NCI-H2196 (cell line): ENCODE measurements at regions not wholly inside any gene's neighbourhood (a gene's known extent, or its start where the extent isn't known, plus 50 kb on each side); places are given as distances from the start of the nearest gene placed in this dataset.

Experiments used
- DNase-seq: peaks from one replicate; lab custom pipeline; 2025; ENCODE audit not compliant: unreplicated experiment; lab: John Stamatoyannopoulos, UW

DNA sequence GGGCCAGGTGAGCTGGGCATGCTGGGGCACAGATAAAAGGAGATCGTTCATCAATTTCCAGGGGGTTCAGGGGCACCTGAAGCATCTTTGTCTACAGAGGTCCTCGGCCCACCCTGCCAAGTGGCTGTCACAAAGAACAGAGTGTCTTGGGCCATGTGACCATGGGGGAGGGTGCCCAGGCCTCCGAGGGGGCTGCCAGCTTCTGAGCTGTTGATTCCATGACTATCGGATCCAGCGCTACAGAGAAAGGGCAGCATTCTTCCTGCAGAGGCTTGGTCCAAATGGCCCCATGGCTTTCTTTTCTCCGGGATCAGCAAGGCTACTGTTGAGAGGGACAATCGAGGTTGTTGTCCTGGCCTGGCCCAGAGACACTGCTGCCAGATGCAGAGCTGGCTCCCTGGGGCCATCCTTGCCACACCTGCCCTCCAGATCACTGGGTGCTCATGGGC lies 289.2 kb downstream of the ZSWIM6 start:
- DNase-seq: no peak

DNA sequence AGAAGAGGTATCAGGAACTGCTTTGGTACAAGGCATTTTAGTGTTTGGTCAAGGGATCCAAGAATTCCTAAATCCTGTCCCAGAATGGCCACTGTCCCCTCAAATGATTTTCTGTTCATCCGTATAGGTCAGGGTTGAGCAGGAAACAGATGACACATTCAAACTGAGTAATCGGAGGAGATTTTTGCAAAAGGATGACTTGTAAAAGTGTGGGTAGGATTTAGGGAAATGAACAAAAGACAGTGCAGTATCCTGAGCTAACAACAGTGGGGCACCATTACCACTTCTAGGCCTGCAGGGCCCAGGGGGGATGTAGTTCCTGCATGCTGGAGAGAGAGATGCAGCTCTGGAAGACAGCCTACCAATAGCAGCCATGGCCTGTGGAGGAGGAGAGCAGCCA lies 290.1 kb downstream of the ZSWIM6 start:
- DNase-seq: no peak

DNA sequence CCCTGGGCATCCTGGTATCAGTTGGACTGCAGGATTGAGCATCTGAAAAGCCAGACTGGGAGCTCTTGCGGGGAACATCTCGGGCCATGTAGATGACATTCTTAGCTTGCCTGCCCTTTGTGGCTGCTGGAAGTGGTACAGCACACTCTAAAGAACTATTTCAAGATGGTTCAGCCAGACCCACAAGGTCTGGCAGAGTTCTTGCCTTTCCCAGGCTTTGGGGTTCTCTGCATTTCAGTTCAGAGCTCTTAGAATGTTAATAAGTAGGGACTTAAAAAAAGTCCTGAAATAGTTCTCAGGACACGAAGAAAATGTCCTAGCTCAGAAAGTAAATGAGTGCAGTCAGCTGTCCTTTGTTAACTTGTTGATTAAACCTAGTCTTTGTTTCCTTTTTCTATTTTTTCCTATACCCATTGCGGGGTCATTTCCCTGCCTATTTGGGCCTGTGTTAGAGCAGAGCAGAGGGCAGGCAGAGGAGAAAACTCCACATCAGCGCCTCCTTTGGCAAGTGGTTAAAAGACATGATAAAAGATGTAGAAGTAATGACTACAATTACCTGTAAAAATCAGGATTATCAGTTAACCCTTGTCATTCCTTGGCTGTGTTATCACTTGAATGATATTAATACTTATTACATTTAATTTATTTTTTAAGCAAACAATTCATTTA lies 291.5 kb downstream of the ZSWIM6 start:
- DNase-seq: no peak

DNA sequence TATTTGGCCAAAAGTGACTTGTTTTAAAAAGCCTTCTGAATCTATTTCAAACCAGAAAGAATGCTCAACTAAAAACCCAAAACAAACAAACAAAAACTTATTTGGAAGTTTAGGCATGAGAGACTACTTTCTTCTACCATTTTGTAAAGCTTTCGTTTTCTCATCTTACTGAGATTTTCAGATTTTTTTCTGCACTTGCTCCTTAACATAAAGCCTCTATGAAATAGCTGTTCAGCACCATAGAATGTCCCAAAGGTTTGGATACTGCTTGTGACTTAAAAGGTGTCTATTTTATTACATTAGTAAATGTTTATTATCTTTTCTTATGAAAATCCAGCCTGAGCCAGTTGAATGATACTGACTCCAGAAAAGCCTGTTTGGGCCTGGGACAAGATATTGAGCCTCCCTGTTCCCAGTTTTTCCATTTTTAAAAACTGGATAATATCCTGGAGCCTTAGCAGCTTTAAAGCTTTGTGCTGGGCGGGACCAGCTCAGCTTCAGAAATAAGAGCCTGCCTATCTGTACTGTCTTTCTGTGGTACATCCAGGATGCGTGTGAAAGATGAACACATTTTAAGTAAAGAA lies 292.6 kb downstream of the ZSWIM6 start:
- DNase-seq: no peak

DNA sequence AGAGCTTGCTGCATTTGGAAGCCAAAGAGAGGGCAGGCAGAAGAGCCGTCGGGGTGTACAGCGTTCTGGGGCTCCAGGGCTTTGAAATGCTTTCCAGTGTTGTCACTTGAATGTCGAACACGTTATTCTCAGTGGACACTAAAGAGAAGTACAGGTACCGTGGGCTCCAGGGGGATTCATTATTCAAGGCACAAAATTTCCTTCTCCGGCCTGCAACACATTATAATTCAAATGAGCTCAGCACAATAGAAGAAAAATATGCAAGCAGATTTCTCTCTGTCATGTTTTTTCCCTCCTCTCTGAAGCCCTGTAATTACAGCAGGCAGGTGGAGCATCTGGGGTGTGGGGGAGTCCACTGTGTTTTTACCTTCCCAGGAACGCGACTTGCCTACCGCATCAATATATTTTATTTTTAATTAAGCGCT lies 293.1 kb downstream of the ZSWIM6 start:
- no peak for DNase-seq

DNA sequence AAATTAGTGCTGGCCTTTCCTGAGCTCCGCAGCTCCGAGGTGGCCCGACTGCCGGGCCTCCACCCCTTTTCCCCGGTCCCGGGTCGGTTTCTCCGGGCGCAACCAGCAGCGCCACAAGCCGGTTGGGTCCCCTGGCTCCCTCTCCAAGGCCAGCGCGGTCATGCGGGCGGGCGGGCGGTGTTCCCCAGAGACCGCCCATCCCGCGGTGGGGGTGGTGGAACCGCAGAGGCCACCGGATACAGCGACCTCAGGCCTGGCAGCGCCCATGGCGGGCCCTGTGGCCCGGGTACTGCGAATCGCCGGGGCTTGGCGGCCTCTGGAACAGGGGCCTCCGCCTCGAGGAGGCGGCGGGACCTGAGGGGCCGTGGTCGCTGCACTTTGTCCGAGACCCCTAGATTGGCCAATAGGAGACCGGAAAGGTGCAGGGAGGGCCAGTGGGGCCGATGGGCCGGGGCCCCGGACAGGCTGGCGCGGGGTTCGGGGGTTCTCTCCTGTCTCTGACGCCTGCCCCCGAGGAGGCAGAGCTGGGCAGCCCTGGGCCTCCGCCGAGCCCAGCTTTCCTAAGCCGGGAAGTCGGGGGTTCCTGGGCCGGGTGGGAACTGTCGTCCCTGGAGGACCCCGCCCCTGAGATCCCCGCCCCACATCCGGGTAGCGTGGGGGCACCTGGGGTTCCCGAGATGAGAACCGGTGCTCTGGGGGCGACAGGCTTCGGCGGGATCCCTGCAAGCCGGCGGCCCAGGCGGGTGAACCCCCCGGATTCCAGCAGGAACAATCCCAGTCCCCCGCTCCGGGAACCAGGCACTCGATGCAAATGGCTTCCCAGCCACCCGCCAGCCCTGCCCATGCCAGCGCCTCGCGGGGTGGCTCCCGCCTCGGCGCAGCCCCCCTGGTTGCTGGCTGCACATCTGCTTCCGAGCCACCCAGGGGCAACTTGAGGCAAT lies 293.9 kb downstream of the ZSWIM6 start:
- DNase-seq: no peak

DNA sequence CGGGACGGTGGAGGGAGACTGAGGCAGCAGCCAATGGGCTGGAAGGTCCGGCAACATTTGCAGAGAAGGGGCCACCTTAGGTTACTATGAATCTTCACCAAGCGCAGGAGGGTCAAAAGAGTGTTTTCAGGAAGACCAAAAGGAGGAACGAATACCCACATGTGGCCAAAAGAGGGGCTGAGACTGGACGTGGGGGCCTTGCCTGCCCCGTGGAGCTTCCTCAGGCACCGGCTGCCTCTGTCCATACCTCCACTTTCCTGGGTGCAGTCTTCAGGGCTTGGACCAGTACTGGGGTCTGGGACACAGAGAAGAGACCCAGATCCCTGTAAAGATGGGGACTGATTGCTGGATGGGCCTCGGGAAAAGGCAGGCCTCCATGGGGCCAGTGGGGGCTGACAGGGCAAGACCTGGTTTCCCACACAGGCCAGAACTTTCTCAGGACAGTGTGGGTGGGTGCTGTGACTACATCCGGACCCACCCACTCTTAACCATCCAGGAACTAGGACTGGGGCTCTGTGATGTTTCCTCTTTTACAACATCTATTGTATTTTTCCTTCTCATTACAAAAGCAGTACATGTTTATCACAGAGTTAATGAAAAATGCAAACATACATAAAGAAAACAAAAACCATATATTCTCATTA lies 294.7 kb downstream of the ZSWIM6 start:
- no peak for DNase-seq

DNA sequence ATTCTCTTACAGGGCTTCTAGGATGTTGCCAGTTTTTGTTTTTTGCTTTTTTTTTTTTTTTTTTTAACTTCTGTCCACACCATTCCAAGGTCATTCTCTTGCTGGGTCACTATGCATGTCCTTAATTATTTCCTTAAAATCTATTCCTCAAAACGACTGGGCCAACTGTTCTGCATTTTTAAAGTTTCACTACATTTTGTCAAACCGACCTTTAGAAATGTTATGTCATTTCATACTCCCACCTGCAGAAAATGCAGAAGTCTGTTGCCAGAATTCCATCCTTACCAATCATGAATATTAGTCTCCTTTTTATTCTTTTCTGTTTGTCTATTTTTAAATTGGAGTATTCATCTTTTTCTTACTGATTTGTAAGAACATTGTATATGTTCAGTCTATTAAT lies 295.5 kb downstream of the ZSWIM6 start:
- DNase-seq: no peak

DNA sequence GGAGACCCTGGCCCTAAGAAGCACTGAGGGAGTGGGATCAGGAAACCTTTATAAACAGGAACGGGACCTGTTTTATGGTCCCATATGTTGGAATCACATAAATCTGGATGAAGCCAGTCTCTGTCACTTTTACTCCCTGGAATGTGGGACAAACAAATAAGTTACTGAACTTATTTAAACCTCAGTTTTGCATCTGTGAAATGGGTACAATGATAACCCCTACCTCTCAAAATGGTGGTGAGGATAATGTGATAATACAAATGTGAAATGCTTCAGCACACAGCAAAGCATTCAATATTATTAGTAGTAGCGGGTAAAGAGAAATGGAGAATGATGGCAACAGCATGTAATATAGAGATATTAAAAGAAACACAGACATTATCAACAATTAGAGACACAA lies 298.9 kb downstream of the ZSWIM6 start:
- no peak for DNase-seq

DNA sequence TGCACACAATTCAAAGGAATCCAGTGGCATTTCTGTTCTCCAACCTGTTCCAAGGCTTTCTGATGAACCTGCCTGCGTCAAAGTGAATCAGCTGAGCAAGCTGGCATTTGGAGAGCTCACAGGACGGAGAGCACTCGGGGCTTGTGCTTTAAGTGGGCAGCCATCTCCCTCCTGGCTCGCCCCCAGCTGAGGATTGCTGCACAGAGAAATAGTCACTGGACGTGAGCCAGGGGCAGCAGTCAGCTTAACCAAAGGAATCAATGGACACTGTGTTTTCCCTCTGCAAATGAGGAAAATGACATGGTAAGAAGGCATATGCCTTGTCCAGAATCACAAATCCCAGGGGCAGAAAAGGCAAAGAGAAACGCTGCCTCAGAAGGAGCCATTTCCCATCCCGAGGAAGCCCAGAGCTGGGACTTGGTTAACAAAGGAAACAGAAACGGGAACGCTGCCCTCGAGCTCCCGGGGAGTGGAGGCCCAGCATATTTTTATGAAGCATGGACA lies 299.4 kb downstream of the ZSWIM6 start:
- no peak for DNase-seq

DNA sequence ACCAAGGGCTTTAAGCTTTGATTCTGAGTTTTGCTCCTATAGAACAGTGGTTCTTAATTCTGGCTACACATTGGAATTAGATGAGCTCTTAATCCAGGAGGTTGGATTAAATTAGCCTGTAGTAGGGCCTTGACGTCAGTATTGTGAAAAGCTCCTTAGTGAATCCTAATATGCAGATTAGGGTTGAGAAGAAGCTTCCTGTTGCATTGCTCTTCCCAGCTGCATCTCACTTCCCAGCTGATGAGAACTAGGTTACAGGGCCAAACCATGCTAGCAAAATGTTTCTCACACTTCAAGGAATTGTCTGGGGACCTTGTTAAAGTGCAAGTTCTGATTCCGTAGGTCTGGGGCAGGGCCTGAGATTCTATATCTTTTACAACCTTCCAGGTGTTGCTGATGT lies 300.0 kb downstream of the ZSWIM6 start:
- no peak for DNase-seq

DNA sequence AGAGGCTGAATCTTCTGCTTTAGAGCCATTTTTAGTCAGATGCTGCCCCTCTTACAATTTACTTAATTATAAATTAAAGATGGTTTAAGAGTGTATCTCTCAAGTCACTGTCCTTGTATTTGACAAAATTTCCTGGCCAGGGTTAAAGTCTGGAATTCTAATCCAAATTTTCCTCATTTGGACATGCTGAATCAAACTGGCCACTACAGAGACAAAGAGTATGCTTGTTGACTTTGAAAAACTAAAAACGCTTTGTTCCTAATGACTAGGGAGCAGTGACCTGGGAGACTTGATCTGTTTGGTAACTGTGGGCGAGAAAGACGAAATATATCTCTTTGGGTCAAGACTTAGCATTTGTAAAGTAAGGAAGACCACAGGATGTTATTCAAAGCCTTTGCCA lies 303.2 kb downstream of the ZSWIM6 start:
- no peak for DNase-seq

DNA sequence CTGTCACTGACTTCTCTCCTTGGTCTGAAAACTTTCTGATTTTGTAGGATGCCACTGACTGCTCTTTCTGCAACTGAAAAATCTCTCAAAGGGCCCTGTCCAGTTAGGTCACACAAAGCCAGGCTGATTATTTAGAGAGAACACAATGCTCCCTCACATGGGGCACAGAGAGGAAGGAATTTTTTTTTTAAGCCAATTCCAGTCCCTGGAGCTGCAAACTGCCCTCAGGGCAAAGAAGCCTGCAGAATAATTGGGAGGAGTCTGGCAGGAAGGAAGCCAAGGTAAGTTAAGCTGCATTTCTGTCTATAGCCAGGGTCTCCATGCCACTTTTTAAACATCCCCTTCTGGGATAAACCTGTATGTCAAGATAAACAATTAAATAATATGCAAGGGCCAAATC lies 305.5 kb downstream of the ZSWIM6 start:
- DNase-seq: no peak

DNA sequence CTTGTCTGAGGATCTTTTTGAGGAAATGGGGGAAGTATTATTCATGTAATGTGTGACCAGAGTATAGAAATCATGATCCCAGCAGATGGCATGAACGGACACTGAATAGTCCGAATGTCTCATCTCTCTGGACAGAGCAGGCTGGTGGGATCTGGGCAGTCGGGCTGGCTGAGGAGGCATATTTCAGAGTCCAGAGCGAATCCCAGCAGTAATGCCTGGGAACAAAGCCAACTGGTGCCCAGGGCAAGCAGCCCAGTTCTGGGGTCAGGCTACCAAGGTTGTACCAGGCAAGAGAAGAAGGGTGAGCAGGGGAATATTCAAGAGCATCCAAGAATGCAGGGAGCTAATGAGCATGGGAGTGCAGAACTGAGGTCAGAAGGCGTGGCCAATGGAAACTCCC lies 306.4 kb downstream of the ZSWIM6 start:
- no peak for DNase-seq

DNA sequence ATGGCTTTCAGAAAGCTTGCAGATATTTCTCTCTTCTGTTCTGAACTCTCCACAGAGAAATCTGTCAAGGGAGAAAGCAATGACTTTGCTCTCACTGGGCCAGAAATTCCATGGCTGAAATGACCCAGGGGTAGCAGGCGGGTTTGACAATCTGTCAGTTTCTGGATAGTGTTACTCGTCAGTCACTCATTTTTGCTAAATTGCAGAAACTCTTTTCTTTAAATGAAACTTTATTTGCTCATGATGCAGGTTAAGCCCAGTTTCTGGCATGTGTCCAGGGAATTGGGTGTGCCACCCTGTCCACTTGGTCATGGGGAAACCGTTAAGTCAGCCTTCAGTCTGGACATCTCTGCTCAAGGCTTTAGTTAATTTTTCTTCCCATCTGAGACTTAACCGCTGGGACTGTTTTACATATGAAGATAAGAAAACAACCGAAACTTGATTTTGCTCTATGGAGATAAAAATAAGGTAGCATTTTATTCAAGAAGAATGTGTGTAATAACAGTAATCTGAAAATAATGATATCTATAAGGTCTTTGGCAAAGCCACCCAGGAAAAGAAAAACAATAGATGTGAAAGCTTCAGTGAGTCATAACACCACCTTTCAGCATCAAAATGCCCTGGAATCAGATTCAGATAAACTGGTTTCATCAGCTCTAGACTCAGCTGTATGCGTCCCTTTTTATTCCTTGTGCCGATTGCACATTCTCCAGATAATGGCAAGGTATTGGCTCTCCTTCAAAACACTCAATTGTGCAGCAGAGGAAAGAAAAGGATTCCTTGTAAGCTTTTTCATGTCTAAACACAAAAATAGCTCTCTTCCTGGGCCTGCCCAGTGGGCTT lies 308.3 kb downstream of the ZSWIM6 start:
- no peak for DNase-seq

DNA sequence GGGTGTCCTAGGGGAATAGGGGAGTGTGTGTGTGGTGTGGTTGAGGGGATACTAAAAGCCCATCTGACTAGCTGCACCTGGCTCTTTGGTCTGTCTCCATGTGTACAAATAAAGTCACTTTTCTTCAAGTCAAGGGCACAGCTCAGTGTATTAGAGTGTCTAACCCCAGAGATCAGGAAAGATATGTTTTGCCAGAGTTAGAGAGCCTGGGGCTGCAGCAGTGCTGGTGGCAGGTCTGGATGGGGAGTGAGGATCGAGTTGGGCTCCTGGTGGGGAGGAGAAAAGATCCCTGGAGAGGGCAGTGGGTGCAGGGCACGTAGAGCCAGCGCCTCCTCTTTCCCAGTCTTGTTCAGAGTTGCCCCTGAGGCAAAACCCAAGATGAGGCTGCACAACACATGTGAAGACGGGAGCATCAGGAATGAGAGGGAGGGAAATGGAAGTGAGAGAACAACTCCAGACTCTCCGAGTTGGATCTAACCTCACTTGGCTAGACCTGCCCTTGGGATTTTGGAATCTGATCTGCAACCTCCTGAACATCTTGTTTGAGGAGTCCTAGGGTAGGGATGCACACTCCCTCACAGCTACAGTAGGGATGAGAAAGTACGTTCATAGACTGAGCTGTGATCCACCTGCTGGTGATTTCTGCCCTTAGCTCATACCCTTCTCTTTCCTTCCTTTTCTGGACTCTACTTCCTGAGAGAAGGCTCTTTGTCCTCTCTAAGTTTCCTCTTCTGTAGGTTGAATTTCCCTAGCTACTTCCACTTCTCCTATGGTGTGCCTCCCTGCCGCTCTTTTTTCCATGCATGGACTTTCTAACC lies 309.9 kb downstream of the ZSWIM6 start:
- DNase-seq: no peak

DNA sequence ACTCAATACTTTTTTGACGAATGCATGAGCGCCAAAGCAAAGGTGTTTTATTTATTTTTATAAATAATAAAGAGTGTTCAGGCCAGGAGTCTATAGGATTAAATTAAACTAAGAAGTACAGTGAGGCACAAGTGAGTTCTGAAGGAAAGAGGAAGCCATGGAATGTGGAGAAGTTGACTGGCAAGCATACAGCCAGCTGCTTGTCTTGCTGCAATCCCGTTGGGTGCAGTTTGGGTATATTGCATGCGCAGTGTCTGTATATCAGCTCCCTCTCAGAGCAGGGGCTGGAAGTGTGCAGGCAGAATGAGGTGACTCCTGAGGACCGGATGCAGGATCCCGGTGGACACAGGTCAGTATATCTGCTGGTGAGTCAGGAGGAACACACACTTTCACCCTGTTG lies 315.6 kb downstream of the ZSWIM6 start:
- no peak for DNase-seq

DNA sequence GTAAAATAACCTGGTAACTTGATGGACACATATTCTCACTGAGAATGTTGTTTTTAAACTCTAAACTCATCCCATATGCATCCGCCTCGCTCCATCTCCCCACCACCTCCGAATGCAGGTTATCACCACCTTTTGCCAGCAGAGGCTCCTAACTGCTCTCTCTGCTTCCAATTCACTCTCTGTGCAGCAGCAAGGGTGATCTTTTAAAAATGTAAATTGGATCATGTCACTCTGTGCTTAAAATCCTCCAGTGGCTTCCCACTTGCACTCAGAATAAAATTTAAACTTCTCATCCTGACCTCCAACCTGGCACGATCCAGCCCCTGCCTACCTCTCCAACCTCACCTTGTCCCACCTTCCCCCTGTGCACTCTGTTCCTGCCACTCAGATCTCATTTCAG lies 317.2 kb downstream of the ZSWIM6 start:
- DNase-seq: no peak

DNA sequence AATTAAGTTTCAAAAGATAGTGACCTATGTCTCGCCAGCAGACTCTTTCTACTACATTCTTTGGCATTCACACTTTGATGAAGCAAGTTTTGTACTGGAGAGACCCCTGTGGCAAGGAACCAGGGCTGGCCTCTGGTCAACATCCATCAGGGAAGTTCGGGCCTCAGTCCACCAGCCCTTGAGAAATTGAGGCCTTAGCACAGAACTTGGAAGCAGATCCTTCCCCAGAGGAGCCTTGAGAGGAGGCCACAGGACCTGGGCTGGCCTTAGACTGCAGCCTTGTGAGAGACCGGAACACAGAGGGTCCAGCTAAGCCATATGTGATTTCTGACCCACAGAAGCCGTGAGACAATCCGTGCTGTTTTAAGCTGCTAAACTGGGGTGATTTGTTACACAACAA lies 317.9 kb downstream of the ZSWIM6 start:
- no peak for DNase-seq

DNA sequence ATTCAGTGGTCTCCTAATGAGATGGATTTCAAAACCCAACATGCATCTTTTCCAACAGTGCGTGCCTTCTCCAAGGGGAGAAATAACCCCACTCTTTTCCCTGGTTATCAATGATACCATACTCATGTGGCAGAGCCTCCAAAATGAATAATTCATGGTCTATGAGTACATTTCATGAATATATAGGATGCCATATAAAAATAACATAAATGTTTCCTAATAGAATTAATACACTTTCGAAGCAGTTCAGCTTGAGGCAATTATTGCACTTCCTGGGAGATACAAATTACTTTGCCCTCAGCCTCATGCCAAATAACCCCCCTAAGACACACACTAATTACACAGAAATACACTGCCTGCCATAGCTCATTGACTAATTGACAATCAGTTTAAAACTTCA lies 318.6 kb downstream of the ZSWIM6 start:
- no peak for DNase-seq
